ENCODE measurements at regions not wholly inside any gene's neighbourhood (a gene's known extent, or its start where the extent isn't known, plus 50 kb on each side); places are given as distances from the start of the nearest gene placed in this dataset.

DNA sequence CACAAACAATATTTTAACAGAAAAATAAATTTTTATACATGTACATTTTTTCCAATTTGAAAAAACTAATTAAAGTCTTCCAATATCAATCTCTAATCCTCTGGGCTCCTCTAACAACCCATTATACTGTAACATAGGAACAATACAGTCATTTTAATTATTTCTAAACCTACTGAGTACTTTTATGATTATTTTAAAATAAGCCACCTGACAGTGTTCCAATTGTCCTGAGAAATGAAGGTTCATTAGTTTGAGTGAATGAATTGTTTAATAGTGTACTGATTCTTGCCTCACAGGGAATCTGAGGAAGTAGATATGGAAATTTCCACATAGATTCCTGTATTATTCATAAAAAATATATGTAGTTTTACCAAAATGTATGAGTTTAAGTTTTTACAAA lies 123.1 kb upstream of the EYS start:
- Histone ChIP-seq H3K36me3 (ENCODE audit: insufficient read depth, low read length) (no peaks in the 10 kb centered on the region), H3K9me3 (ENCODE audit: control insufficient read depth in 1 of 2, insufficient read depth in 1 of 2, low read length in 2 of 2) (peaks cover 0 to 3% of the 10 kb centered on the region in 2 experiments), H3K27ac (ENCODE audit: low read depth in 1 of 2, low read length in 2 of 2) (no peak overlapping the region), H3K27me3 (ENCODE audit: control insufficient read depth in 1 of 2, insufficient read depth in 2 of 2, low read length in 2 of 2) (no peaks in the 10 kb centered on the region), H3K4me1 (ENCODE audit: insufficient read depth, low read length) (no peaks in the 10 kb centered on the region), H3K4me3 (ENCODE audit: low read length) (no peak overlapping the region)
- ChIA-PET CTCF (no interaction called here), POLR2A (no interaction called here)
- intact Hi-C loops (cut with DNase I, micrococcal nuclease), result no loop called here
- ATAC-seq (ENCODE audit: poor library complexity), result no peak
- no peak for DNase-seq
- no peak overlapping the region for H3K4me3 Mint-ChIP-seq
- no peaks in the 10 kb centered on the region for H3K27me3 Mint-ChIP-seq
- H3K27ac Mint-ChIP-seq, result no peak overlapping the region
- peaks cover 18% of the 10 kb centered on the region for H3K9me3 Mint-ChIP-seq
- H3K4me1 Mint-ChIP-seq (ENCODE audit: low read depth), result no peaks in the 10 kb centered on the region
- TF ChIP-seq CTCF (IDR thresholded peaks at IDR 0.05), result no peak
- H3K36me3 Mint-ChIP-seq (ENCODE audit: low read depth), result no peaks in the 10 kb centered on the region

DNA sequence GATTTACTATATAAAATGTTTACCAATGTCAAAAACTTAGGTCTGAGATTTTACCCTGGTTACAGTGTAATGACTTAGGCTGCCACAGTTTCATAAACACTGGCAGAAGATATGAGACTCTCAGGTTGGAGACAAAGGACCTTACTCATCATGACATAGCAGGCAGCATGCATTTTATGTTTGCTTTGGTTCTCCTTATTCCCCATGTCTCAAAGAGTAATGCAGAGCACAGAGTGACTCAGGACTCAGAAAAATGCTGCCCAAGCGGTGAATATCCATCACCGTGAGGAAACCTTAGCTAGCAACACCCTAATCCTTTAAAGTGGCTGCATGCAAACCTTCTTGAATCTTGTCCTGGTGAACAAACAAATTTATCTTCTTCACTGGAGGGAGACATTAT lies 112.1 kb upstream of the EYS start:
- H3K9me3 Mint-ChIP-seq, result peaks cover 25% of the 10 kb centered on the region
- Histone ChIP-seq H3K27ac (ENCODE audit: low read depth in 1 of 2, low read length in 2 of 2) (no peak overlapping the region), H3K4me3 (ENCODE audit: low read length) (no peak overlapping the region), H3K27me3 (ENCODE audit: control insufficient read depth in 1 of 2, insufficient read depth in 2 of 2, low read length in 2 of 2) (no peaks in the 10 kb centered on the region), H3K36me3 (ENCODE audit: insufficient read depth, low read length) (no peaks in the 10 kb centered on the region), H3K9me3 (ENCODE audit: control insufficient read depth in 1 of 2, insufficient read depth in 1 of 2, low read length in 2 of 2) (peaks cover 0 to 4% of the 10 kb centered on the region in 2 experiments), H3K4me1 (ENCODE audit: insufficient read depth, low read length) (no peaks in the 10 kb centered on the region)
- no peak for ATAC-seq (ENCODE audit: poor library complexity)
- no peaks in the 10 kb centered on the region for H3K4me1 Mint-ChIP-seq (ENCODE audit: low read depth)
- no peak overlapping the region for H3K27ac Mint-ChIP-seq
- no peaks in the 10 kb centered on the region for H3K27me3 Mint-ChIP-seq
- H3K4me3 Mint-ChIP-seq, result no peak overlapping the region
- no peak for TF ChIP-seq CTCF (IDR thresholded peaks at IDR 0.05)
- no peaks in the 10 kb centered on the region for H3K36me3 Mint-ChIP-seq (ENCODE audit: low read depth)
- no peak for DNase-seq
- ChIA-PET CTCF (no interaction called here), POLR2A (no interaction called here)
- intact Hi-C loops (cut with DNase I, micrococcal nuclease), result no loop called here

DNA sequence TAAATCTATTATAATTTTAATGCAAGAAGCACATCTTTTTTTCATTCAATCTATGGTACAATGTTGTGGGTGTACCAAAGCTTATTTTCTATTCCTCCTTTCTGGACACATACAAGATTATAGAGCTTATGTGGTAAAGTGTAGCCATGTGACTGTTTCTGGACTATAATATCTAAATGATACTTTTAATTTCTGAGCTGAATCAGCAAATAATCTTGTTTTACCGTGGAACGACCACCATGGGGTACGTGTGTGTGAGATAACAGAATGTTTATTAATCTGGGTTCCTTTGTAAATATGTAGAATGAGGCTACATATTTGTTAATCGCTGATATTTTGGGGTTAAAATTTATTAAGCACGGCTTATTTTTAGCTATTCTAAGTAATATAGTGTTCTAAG lies 111.5 kb upstream of the EYS start:
- Mint-ChIP-seq H3K27me3 (no peaks in the 10 kb centered on the region), H3K4me1 (ENCODE audit: low read depth) (no peaks in the 10 kb centered on the region), H3K9me3 (peaks cover 25% of the 10 kb centered on the region), H3K36me3 (ENCODE audit: low read depth) (no peaks in the 10 kb centered on the region), H3K4me3 (no peak overlapping the region), H3K27ac (no peak overlapping the region)
- intact Hi-C loops (cut with DNase I, micrococcal nuclease), result no loop called here
- CTCF ChIA-PET, result no interaction called here
- Histone ChIP-seq H3K36me3 (ENCODE audit: insufficient read depth, low read length) (no peaks in the 10 kb centered on the region), H3K27ac (ENCODE audit: low read depth in 1 of 2, low read length in 2 of 2) (no peak overlapping the region), H3K4me3 (ENCODE audit: low read length) (no peak overlapping the region), H3K9me3 (ENCODE audit: control insufficient read depth in 1 of 2, insufficient read depth in 1 of 2, low read length in 2 of 2) (peaks cover 0 to 4% of the 10 kb centered on the region in 2 experiments), H3K27me3 (ENCODE audit: control insufficient read depth in 1 of 2, insufficient read depth in 2 of 2, low read length in 2 of 2) (no peaks in the 10 kb centered on the region), H3K4me1 (ENCODE audit: insufficient read depth, low read length) (no peaks in the 10 kb centered on the region)
- TF ChIP-seq CTCF (IDR thresholded peaks at IDR 0.05), result no peak
- ATAC-seq (ENCODE audit: poor library complexity) (no peak), DNase-seq (no peak)
- POLR2A ChIA-PET, result no interaction called here
